Activated naive CD4-positive, alpha-beta T cell treated with anti-CD3 and anti-CD28 coated beads, Interleukin-2, amount 50 U/mL, for 24 hours (primary cell): ENCODE measurements at regions not wholly inside any gene's neighbourhood (a gene's known extent, or its start where the extent isn't known, plus 50 kb on each side); places are given as distances from the start of the nearest gene placed in this dataset.
"Not testable (repeated sequence)": the region's sequence is repeated elsewhere in the genome, so short reads cannot be mapped to it uniquely, and the experiment has no call there.

Experiments
- H3K27ac Mint-ChIP-seq: one replicate; pipeline ENCODE4 v1.8.0; 2021; ENCODE audit warnings: mild to moderate bottlenecking, mixed read lengths
- H3K27me3 Mint-ChIP-seq: one replicate; pipeline ENCODE4 v1.8.0; 2021; ENCODE audit warnings: mixed read lengths
- H3K36me3 Mint-ChIP-seq: one replicate; pipeline ENCODE4 v1.8.0; 2021; ENCODE audit warnings: mixed read lengths
- H3K4me1 Mint-ChIP-seq: one replicate; pipeline ENCODE4 v1.8.0; 2021; ENCODE audit warnings: mixed read lengths
- H3K4me3 Mint-ChIP-seq: one replicate; pipeline ENCODE4 v1.8.0; 2021; ENCODE audit warnings: mild to moderate bottlenecking, mixed read lengths
- H3K9me3 Mint-ChIP-seq: one replicate; pipeline ENCODE4 v1.8.0; 2021; ENCODE audit warnings: mixed read lengths

- H3K36me3 Mint-ChIP-seq, result no peaks in the 10 kb centered on the region
- no peaks in the 10 kb centered on the region for H3K27me3 Mint-ChIP-seq
- H3K4me1 Mint-ChIP-seq, result no peaks in the 10 kb centered on the region
- no peak overlapping the region for H3K4me3 Mint-ChIP-seq
- H3K9me3 Mint-ChIP-seq, result no peaks in the 10 kb centered on the region
- no peak overlapping the region for H3K27ac Mint-ChIP-seq
Measured at GRCh38 chr7:82600531-82600930, 157.0 kb upstream of the CACNA2D1 start.

- Mint-ChIP-seq H3K27me3 (no peaks in the 10 kb centered on the region), H3K4me3 (no peak overlapping the region), H3K27ac (no peak overlapping the region), H3K9me3 (no peaks in the 10 kb centered on the region), H3K4me1 (no peaks in the 10 kb centered on the region), H3K36me3 (no peaks in the 10 kb centered on the region)
Measured at GRCh38 chr7:82599895-82600294, 156.3 kb upstream of the CACNA2D1 start.

- Mint-ChIP-seq H3K36me3 (no peaks in the 10 kb centered on the region), H3K27ac (no peak overlapping the region), H3K9me3 (no peaks in the 10 kb centered on the region), H3K27me3 (no peaks in the 10 kb centered on the region), H3K4me3 (no peak overlapping the region), H3K4me1 (no peaks in the 10 kb centered on the region)
Measured at GRCh38 chr7:82598958-82599357, 155.4 kb upstream of the CACNA2D1 start.

- H3K27me3 Mint-ChIP-seq, H3K4me1 Mint-ChIP-seq, H3K4me3 Mint-ChIP-seq, H3K27ac Mint-ChIP-seq, H3K36me3 Mint-ChIP-seq, H3K9me3 Mint-ChIP-seq: not testable (repeated sequence)
Measured at GRCh38 chr7:82595795-82596194, 152.2 kb upstream of the CACNA2D1 start.

GRCh38 chr7:82595176-82595575, 151.6 kb upstream of the CACNA2D1 start:
- Mint-ChIP-seq H3K27ac (no peak overlapping the region), H3K4me3 (no peak overlapping the region), H3K27me3 (no peaks in the 10 kb centered on the region), H3K9me3 (no peaks in the 10 kb centered on the region), H3K36me3 (no peaks in the 10 kb centered on the region), H3K4me1 (no peaks in the 10 kb centered on the region)

- H3K27me3 Mint-ChIP-seq, result no peaks in the 10 kb centered on the region
- H3K27ac Mint-ChIP-seq, result no peak overlapping the region
Measured at GRCh38 chr7:82594665-82595064, 151.1 kb upstream of the CACNA2D1 start.

GRCh38 chr7:82593780-82594179, 150.2 kb upstream of the CACNA2D1 start:
- H3K27me3 Mint-ChIP-seq, result no peaks in the 10 kb centered on the region
- no peak overlapping the region for H3K27ac Mint-ChIP-seq
- no peaks in the 10 kb centered on the region for H3K9me3 Mint-ChIP-seq
- H3K4me3 Mint-ChIP-seq, result no peak overlapping the region
- H3K36me3 Mint-ChIP-seq, result no peaks in the 10 kb centered on the region
- no peaks in the 10 kb centered on the region for H3K4me1 Mint-ChIP-seq

More at GRCh38 chr7:82594665-82595064, 151.1 kb upstream of the CACNA2D1 start:
- Mint-ChIP-seq H3K36me3 (no peaks in the 10 kb centered on the region), H3K9me3 (no peaks in the 10 kb centered on the region), H3K4me3 (no peak overlapping the region), H3K4me1 (no peaks in the 10 kb centered on the region)

GRCh38 chr7:82592416-82592815, 148.8 kb upstream of the CACNA2D1 start:
- H3K27me3 Mint-ChIP-seq, result peaks cover 2% of the 10 kb centered on the region
- no peak overlapping the region for H3K27ac Mint-ChIP-seq
- no peaks in the 10 kb centered on the region for H3K36me3 Mint-ChIP-seq
- H3K4me1 Mint-ChIP-seq, result no peaks in the 10 kb centered on the region
- H3K4me3 Mint-ChIP-seq, result no peak overlapping the region
- H3K9me3 Mint-ChIP-seq, result no peaks in the 10 kb centered on the region

- Mint-ChIP-seq H3K36me3 (no peaks in the 10 kb centered on the region), H3K4me1 (no peaks in the 10 kb centered on the region), H3K9me3 (no peaks in the 10 kb centered on the region), H3K27ac (no peak overlapping the region), H3K4me3 (no peak overlapping the region), H3K27me3 (no peaks in the 10 kb centered on the region)
Measured at GRCh38 chr7:82579047-82579446, 135.5 kb upstream of the CACNA2D1 start.

GRCh38 chr7:82578430-82578829, 134.9 kb upstream of the CACNA2D1 start:
- Mint-ChIP-seq H3K9me3 (no peaks in the 10 kb centered on the region), H3K27me3 (no peaks in the 10 kb centered on the region), H3K36me3 (no peaks in the 10 kb centered on the region), H3K27ac (no peak overlapping the region), H3K4me3 (no peak overlapping the region), H3K4me1 (no peaks in the 10 kb centered on the region)

GRCh38 chr7:82572195-82572880, 128.8 kb upstream of the CACNA2D1 start:
- Mint-ChIP-seq H3K27ac (no peak overlapping the region), H3K4me1 (no peaks in the 10 kb centered on the region), H3K36me3 (no peaks in the 10 kb centered on the region), H3K27me3 (no peaks in the 10 kb centered on the region), H3K4me3 (no peak overlapping the region), H3K9me3 (no peaks in the 10 kb centered on the region)

- H3K4me1 Mint-ChIP-seq, H3K4me3 Mint-ChIP-seq, H3K9me3 Mint-ChIP-seq, H3K36me3 Mint-ChIP-seq, H3K27me3 Mint-ChIP-seq, H3K27ac Mint-ChIP-seq: not testable (repeated sequence)
Measured at GRCh38 chr7:82571047-82571446, 127.5 kb upstream of the CACNA2D1 start.

GRCh38 chr7:82567841-82568240, 124.3 kb upstream of the CACNA2D1 start:
- Mint-ChIP-seq H3K4me1 (no peaks in the 10 kb centered on the region), H3K27ac (no peak overlapping the region), H3K36me3 (no peaks in the 10 kb centered on the region), H3K9me3 (no peaks in the 10 kb centered on the region), H3K27me3 (no peaks in the 10 kb centered on the region), H3K4me3 (no peak overlapping the region)

GRCh38 chr7:82567356-82567755, 123.8 kb upstream of the CACNA2D1 start:
- Mint-ChIP-seq H3K27ac (no peak overlapping the region), H3K27me3 (no peaks in the 10 kb centered on the region), H3K4me3 (no peak overlapping the region), H3K36me3 (no peaks in the 10 kb centered on the region), H3K4me1 (no peaks in the 10 kb centered on the region), H3K9me3 (no peaks in the 10 kb centered on the region)

- Mint-ChIP-seq H3K4me1 (no peaks in the 10 kb centered on the region), H3K27ac (no peak overlapping the region), H3K36me3 (no peaks in the 10 kb centered on the region), H3K9me3 (no peaks in the 10 kb centered on the region), H3K4me3 (no peak overlapping the region), H3K27me3 (no peaks in the 10 kb centered on the region)
Measured at GRCh38 chr7:82566752-82567151, 123.2 kb upstream of the CACNA2D1 start.

- Mint-ChIP-seq H3K36me3 (no peaks in the 10 kb centered on the region), H3K27ac (no peak overlapping the region), H3K4me3 (no peak overlapping the region), H3K9me3 (no peaks in the 10 kb centered on the region), H3K27me3 (no peaks in the 10 kb centered on the region), H3K4me1 (no peaks in the 10 kb centered on the region)
Measured at GRCh38 chr7:82562716-82563404, 119.3 kb upstream of the CACNA2D1 start.
